Activated CD4-positive, alpha-beta memory T cell treated with anti-CD3 and anti-CD28 coated beads for 36 hours (primary cell): ENCODE measurements at regions not wholly inside any gene's neighbourhood (a gene's known extent, or its start where the extent isn't known, plus 50 kb on each side); places are given as distances from the start of the nearest gene placed in this dataset.
A peak's percentile ranks its signal among the peaks of the same experiment; 100 is the strongest.
"Not testable (repeated sequence)": the region's sequence is repeated elsewhere in the genome, so short reads cannot be mapped to it uniquely, and the experiment has no call there.

Experiments used
- CTCF ChIA-PET: fragments of 350-600 bp; sonication (Branson Sonifier 250); formaldehyde crosslinking; loops from one replicate; lab custom pipeline; 2021; ENCODE audit warnings: antibody characterized with exemption, inconsistent platforms; lab: Charles Lee
- POLR2A ChIA-PET: fragments of 350-600 bp; sonication (Branson Sonifier 250); formaldehyde crosslinking; loops from one replicate; lab custom pipeline; 2021; ENCODE audit warnings: antibody characterized with exemption; lab: Charles Lee
- DNase-seq: peaks from one replicate; pipeline ENCODE4 v3.0.0-alpha.2; 2020
- H3K27ac Mint-ChIP-seq: one replicate; pipeline ENCODE4 v1.8.0; 2021; ENCODE audit warnings: mixed read lengths
- H3K27me3 Mint-ChIP-seq: one replicate; pipeline ENCODE4 v1.8.0; 2021; ENCODE audit warnings: mixed read lengths
- H3K36me3 Mint-ChIP-seq: one replicate; pipeline ENCODE4 v1.8.0; 2021; ENCODE audit warnings: mixed read lengths
- H3K4me1 Mint-ChIP-seq: one replicate; pipeline ENCODE4 v1.8.0; 2021; ENCODE audit warnings: low read depth, mixed read lengths
- H3K4me3 Mint-ChIP-seq: one replicate; pipeline ENCODE4 v1.8.0; 2021; ENCODE audit warnings: mild to moderate bottlenecking, mixed read lengths
- H3K9me3 Mint-ChIP-seq: one replicate; pipeline ENCODE4 v1.8.0; 2021; ENCODE audit warnings: mixed read lengths
- intact Hi-C: fragments of 100-400 bp; cut with micrococcal nuclease; formaldehyde crosslinking; loops from one replicate; pipeline ENCODE4 v1.15.1; 2023

DNA sequence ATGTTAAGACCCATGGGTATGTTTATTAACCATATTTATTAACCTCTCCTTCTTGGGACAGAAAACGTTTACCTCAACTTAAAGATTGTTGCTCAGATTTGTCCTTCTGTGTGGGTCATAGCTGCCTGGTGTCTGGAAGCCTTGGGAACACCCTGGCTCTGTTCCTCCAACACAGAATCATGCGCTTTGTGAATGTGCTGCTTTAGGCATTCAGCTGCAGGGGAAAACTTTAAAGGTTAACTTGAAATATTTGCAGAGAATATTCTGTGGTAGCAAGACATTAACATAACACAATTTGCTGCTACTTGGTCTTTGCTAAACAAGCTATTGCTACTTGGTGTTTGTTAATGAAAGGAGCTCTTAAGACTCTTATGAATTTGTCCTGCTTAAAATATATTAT is 50.5 kb upstream of the THOC3 start:
- H3K27ac Mint-ChIP-seq, H3K4me3 Mint-ChIP-seq, H3K4me1 Mint-ChIP-seq, CTCF ChIA-PET, H3K27me3 Mint-ChIP-seq, H3K9me3 Mint-ChIP-seq, POLR2A ChIA-PET, DNase-seq, intact Hi-C loops, H3K36me3 Mint-ChIP-seq: not testable (repeated sequence)

DNA sequence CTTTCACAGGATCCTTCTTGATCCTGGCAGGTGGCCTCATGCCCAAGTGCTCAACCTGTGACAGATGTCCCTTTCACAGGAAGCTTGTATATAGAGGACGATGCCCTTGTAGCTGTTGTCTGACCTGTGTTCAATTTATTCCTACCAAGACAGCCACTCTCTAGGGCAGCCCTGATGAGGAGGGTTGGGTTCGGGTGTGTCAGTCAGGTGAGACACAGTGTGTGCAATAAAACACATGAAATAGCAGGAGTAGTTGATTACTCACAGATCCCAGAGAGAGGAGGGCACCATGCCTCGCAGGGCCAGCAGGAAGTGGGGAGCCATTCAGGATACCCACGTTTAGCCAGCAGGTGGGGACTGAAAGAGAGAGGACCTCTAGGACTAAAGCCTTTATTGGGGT is 52.7 kb upstream of the THOC3 start:
- H3K9me3 Mint-ChIP-seq, H3K27me3 Mint-ChIP-seq, CTCF ChIA-PET, POLR2A ChIA-PET, H3K36me3 Mint-ChIP-seq, DNase-seq, H3K4me3 Mint-ChIP-seq, H3K4me1 Mint-ChIP-seq, intact Hi-C loops, H3K27ac Mint-ChIP-seq: not testable (repeated sequence)

DNA sequence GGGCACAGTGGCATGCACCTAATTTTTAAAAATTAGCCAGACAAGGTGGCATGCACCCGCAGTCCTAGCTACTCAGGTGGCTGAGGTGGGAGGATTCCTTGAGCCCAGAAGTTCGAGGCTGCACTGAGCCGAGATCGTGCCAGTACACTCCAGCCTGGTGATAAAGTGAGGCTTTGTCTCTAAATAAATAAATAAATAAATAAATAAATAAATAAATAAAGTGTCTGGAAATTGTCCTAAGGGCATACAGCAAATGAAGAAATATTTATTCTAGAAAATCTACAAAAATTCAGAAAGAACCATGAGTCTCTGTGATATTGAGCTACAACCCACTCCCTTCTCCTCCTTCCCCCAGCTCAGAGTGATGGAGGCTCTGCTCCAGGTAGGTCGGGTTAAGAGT is 55.4 kb upstream of the THOC3 start:
- H3K27me3 Mint-ChIP-seq, H3K4me3 Mint-ChIP-seq, H3K9me3 Mint-ChIP-seq, H3K36me3 Mint-ChIP-seq, POLR2A ChIA-PET, CTCF ChIA-PET, intact Hi-C loops, DNase-seq, H3K4me1 Mint-ChIP-seq, H3K27ac Mint-ChIP-seq: not testable (repeated sequence)

DNA sequence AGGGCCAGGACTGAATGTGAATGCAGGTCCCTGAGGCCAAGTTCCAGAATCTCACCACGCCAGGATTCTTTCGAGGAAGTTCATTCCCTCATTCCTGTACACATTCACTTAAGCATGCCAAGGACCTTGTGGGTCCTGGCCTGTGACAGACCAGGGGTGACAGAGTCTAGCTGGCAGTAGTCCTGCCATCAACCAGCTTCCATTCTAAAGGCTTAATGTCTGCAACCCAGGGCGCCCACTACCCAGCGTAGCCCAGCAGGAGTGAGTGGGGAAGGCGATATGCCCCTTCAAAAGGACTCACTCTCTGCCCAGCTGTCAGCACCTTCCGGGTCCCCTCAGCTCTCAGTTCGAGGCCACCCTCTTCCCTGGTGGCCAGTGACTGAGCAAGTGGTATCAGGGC is 61.3 kb upstream of the THOC3 start:
- H3K4me1 Mint-ChIP-seq, intact Hi-C loops, CTCF ChIA-PET, H3K27me3 Mint-ChIP-seq, H3K9me3 Mint-ChIP-seq, POLR2A ChIA-PET, H3K36me3 Mint-ChIP-seq, DNase-seq, H3K4me3 Mint-ChIP-seq, H3K27ac Mint-ChIP-seq: not testable (repeated sequence)

DNA sequence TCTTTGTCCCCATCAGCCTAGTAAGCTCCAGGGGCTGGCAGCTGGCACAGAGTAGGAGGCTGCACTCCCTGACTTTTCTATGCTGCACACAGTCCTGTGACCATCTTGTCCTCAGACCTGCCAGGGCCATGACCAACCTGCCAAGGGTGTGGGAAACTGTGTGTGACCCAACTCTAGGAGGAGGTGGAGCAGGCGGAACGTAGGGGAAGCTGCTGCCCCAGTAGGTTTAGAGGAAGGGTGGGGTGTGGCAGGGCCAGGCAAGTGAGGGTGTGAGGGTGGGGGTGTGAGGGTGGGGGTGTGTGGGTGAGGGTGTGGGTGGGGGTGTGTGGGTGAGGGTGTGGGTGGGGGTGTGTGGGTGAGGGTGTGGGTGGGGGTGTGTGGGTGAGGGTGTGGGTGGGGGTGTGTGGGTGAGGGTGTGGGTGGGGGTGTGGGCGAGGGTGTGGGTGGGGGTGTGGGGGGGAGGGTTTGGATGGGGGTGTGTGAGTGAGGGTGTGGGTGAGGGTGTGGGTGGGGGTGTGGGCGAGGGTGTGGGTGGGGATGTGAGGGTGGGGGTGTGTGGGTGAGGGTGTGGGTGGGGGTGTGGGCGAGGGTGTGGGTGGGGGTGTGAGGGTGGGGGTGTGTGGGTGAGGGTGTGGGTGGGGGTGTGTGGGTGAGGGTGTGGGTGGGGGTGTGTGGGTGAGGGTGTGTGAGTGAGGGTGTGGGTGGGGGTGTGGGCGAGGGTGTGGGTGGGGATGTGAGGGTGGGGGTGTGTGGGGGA is 62.4 kb upstream of the THOC3 start:
- intact Hi-C loops, H3K36me3 Mint-ChIP-seq, H3K9me3 Mint-ChIP-seq, H3K27me3 Mint-ChIP-seq, CTCF ChIA-PET, DNase-seq, POLR2A ChIA-PET, H3K4me3 Mint-ChIP-seq, H3K4me1 Mint-ChIP-seq, H3K27ac Mint-ChIP-seq: not testable (repeated sequence)

DNA sequence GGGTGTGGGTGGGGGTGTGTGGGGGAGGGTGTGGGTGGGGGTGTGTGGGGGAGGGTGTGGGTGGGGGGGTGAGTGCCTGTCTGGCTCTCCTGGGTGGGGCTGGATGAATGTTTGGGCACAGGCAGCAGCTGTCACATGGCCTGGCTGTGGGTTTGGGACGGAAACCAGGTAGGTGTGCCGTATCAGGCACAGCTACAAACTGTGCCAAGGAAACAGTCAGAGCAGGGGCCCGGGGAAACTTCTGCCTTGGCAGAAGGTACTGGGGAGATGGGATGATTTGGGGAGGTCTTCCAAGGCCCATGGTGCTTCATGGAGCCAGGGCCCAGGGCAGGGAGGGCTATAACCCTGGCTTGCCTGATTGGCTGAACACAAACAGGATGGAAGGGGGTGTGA is 63.0 kb upstream of the THOC3 start:
- H3K4me3 Mint-ChIP-seq, CTCF ChIA-PET, DNase-seq, H3K36me3 Mint-ChIP-seq, H3K27ac Mint-ChIP-seq, POLR2A ChIA-PET, intact Hi-C loops, H3K27me3 Mint-ChIP-seq, H3K9me3 Mint-ChIP-seq: not testable (repeated sequence)
- H3K4me1 Mint-ChIP-seq, result peaks cover 13% of the 10 kb centered on the region

DNA sequence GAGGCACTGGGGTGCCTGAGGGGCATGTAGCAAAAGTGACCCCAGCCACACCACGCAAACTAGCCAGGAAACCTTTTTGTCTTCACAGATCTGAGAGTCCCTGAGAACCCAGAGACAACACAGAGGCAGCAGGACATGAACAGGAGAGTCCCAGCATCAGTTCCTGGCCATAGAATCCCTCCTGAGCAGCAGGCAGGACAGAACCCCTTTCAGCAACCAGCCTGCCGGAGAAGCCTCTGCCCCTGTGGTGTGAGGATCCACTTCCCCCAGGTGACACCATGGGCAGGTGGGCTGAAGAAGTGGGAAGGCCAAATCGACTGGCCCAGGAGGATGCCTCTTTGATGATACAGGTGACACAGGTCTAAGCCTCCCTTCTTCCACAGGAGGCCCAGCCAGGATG is 65.1 kb upstream of the THOC3 start:
- H3K36me3 Mint-ChIP-seq, DNase-seq, H3K4me3 Mint-ChIP-seq, CTCF ChIA-PET, H3K27ac Mint-ChIP-seq, H3K27me3 Mint-ChIP-seq, H3K9me3 Mint-ChIP-seq, POLR2A ChIA-PET, intact Hi-C loops: not testable (repeated sequence)
- H3K4me1 Mint-ChIP-seq, result peaks cover 26% of the 10 kb centered on the region

DNA sequence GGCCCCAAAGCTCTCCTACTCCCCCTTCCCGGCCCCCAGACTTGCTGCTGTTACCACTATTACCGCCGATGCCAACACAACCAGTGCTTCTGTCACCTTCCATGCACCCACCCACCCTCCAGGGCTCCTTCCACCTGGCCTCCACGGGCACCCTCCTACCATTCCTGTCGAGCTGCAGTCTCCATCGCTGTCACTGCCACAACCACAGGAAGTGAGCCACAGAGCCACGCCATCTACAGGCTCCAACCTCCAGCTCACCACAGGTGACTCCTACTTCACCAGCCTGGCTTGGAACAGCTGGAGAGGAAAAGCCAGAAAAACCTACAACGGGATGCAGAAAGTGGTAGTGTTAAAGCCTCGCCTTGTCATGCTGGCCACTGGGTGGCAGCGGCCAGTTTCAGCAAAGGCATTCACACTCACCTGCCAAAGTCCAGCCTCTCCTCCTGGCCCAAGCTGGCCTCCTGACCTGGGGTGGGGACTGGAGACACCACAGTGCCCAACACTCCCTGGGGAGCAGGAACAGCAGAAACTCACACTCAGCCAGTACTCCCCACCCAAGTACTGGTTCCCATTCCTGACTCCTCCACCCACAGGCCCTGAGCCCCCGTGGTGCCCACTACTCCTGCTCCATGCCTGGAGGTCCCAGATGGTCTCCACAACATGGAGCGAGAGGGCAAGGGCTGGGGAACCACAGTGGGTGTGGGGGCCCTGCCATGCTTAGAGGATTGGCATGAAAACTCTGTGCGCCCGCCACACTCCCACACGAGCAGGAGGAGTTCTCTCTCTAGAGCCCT is 66.5 kb upstream of the THOC3 start:
- H3K36me3 Mint-ChIP-seq, H3K9me3 Mint-ChIP-seq, CTCF ChIA-PET, H3K27me3 Mint-ChIP-seq, POLR2A ChIA-PET, intact Hi-C loops: not testable (repeated sequence)
- Mint-ChIP-seq H3K4me1 (peaks cover 37% of the 10 kb centered on the region), H3K27ac (peak overlapping the region; percentile 76), H3K4me3 (peak overlapping the region; percentile 16)
- peak; percentile 70 for DNase-seq

DNA sequence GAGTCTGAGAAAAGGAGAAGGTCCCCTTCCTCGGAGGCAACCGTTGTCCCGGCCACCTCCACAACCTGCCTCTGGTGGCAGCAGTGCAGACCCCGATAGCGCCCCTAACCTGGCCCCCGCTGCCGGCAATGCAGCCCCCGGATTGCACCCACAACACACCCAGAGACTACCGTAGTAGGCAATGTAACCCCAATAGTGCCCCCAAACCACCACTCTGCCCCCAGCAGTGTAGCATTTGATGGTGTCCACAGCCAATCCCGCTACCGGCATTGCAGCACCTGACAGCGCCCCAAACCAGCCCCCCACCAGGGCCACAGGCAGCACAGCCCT is 67.1 kb upstream of the THOC3 start:
- H3K27me3 Mint-ChIP-seq, POLR2A ChIA-PET, CTCF ChIA-PET, DNase-seq, H3K36me3 Mint-ChIP-seq, H3K9me3 Mint-ChIP-seq, intact Hi-C loops: not testable (repeated sequence)
- peak overlapping the region; percentile 76 for H3K27ac Mint-ChIP-seq
- peak overlapping the region; percentile 16 for H3K4me3 Mint-ChIP-seq
- H3K4me1 Mint-ChIP-seq, result peaks cover 40% of the 10 kb centered on the region

DNA sequence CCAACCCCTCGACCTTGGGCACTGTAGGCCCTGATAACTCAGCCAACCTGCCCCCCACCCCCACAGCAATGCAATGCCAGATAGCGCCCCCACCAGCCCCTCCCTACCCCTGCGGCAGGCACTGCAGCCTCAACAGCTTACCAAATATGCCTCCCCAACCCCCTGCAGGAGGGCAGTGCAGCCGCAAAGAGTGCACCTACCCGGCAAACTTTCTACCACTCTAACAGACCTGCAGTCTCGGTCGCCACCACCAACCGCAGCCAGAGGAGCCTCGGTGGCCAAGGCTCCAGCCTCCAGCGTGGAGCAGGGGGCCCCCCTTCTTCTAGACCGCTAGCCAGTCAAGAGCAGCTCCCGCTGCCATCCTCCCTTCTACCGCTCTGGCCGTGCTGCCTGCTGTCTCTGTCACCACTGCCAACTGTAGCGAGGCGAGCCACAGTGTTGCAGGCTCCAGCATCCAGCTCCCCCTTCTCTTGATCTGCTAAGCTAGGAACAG is 67.7 kb upstream of the THOC3 start:
- CTCF ChIA-PET, result not testable (repeated sequence)

DNA sequence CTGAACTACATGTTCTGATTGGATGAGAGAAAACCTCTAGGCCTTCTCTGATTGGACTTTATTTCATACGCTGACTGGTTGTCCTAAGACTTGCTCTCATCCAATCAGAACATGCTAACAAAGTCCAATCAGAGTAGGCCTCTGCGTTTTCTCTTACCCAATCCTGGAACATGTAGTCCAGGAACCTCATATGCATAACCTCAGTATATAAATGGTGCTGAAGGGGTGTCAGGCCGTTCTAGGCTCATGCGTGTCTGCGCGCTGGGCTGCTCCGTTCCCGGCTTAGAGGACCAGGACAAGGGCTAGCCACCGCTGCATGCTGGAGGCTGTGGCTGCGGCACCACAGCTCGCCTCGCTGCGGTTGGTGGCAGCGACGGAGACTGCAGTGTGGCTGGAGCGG is 68.3 kb upstream of the THOC3 start:
- H3K27me3 Mint-ChIP-seq, DNase-seq, CTCF ChIA-PET, H3K36me3 Mint-ChIP-seq, H3K9me3 Mint-ChIP-seq, intact Hi-C loops, POLR2A ChIA-PET: not testable (repeated sequence)
- peaks cover 46% of the 10 kb centered on the region for H3K4me1 Mint-ChIP-seq
- H3K4me3 Mint-ChIP-seq, result peak overlapping the region; percentile 27
- H3K27ac Mint-ChIP-seq, result peak overlapping the region; percentile 47

More for the DNA sequence above, 67.7 kb upstream of the THOC3 start:
- H3K4me1 Mint-ChIP-seq, result peaks cover 46% of the 10 kb centered on the region
- POLR2A ChIA-PET, H3K36me3 Mint-ChIP-seq, intact Hi-C loops, H3K9me3 Mint-ChIP-seq, H3K27me3 Mint-ChIP-seq: not testable (repeated sequence)
- H3K4me3 Mint-ChIP-seq, result peak overlapping the region; percentile 27
- DNase-seq, result peak; percentile 37
- H3K27ac Mint-ChIP-seq, result peak overlapping the region; percentile 47

DNA sequence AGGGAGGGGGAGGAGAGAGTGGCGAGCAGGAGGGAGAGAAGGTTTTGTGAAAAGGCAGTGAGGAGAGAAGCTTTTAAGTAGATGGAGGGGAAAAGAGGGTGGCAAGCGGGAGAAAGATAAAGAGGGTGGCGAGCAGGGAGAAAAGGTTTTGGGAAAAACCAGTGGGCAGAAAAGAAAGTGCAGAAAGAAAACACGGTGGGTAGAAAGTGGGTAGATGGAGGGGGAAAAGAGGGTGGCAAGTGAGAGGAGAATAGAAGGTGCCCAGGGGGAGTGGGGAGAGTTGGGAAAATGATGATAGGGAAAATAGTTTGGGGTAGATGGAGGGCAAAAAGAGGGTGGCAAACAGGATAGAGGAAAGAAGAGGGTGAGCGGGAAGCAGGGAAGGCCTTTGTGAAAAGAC is 69.1 kb upstream of the THOC3 start:
- CTCF ChIA-PET, H3K36me3 Mint-ChIP-seq, H3K4me3 Mint-ChIP-seq, H3K27ac Mint-ChIP-seq, DNase-seq, POLR2A ChIA-PET, intact Hi-C loops, H3K9me3 Mint-ChIP-seq, H3K27me3 Mint-ChIP-seq: not testable (repeated sequence)
- H3K4me1 Mint-ChIP-seq, result peaks cover 51% of the 10 kb centered on the region
